ENCODE measurements at regions not wholly inside any gene's neighbourhood (a gene's known extent, or its start where the extent isn't known, plus 50 kb on each side); places are given as distances from the start of the nearest gene placed in this dataset.

DNA sequence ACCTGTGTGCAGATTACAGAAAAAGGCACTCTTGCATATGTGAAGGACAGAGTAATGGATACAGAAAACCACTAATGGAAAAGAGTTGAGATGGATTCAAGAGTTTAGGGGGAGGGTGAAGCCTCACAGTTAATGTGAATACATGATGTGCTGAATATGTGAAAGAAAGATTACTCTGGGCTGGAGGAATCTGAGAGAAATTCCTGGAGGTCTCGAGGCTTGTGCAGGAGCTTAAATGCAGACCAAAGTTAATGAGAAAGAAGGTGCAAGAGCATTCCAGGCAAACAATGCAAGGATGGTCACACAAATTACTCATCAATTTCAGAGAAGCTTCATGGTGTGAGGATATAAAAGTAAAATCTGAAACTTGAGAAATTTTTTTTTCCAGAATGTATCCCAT is 768.8 kb downstream of the STPG2 start:
- dilution Hi-C loops (cut with HindIII; ENCODE audit: low sequenced_read_pairs, unreplicated experiment) = no loop called here

More for the DNA sequence above, 768.8 kb downstream of the STPG2 start:
- Histone ChIP-seq H3K14ac (replicated peaks; ENCODE audit: low read depth, low read length) (no peak overlapping the region), H3K18ac (ENCODE audit: low read depth, low read length) (no peak overlapping the region), H3K27me3 (ENCODE audit: control insufficient read depth, insufficient read depth, low read length) (no peaks in the 10 kb centered on the region), H3K9me3 (ENCODE audit: control insufficient read depth, insufficient read depth, low read length) (0 out of 2 replicates have a peak, but pooled peaks cover 2% of the 10 kb centered on the region), H3K4me3 (ENCODE audit: insufficient read depth, low read depth, low read length) (no peak overlapping the region), H3K56ac (ENCODE audit: extremely low read depth, insufficient read depth, low read length) (no peak overlapping the region), H4K5ac (ENCODE audit: low read depth, low read length) (no peak overlapping the region), H3K23ac (ENCODE audit: low read depth, low read length) (no peak overlapping the region), H4K8ac (ENCODE audit: low read depth in 2 of 2, low read length in 2 of 2) (no peak overlapping the region), H3K36me3 (ENCODE audit: control insufficient read depth, insufficient read depth, low read length) (no peaks in the 10 kb centered on the region), H2BK5ac (ENCODE audit: low read depth, low read length, poor library complexity, severe bottlenecking) (no peak overlapping the region), H3K9me1 (ENCODE audit: insufficient read depth, low read length) (no peaks in the 10 kb centered on the region), H2BK120ac (ENCODE audit: low read depth, low read length) (no peak overlapping the region), H4K20me1 (ENCODE audit: insufficient read depth, low read length) (no peaks in the 10 kb centered on the region), H2AK5ac (ENCODE audit: low read depth, low read length) (no peak overlapping the region), H2BK20ac (ENCODE audit: low read depth, low read length) (no peak overlapping the region), H3K4ac (ENCODE audit: low read depth, low read length) (no peak overlapping the region), H4K91ac (ENCODE audit: insufficient read depth, low read depth, low read length) (no peak overlapping the region), H3K4me2 (ENCODE audit: low read depth, low read length) (no peak overlapping the region), H3K27ac (ENCODE audit: insufficient read depth, low read length) (no peak overlapping the region), H2AFZ (replicated peaks; ENCODE audit: low read length, poor library complexity) (no peak overlapping the region), H2BK15ac (ENCODE audit: low read depth, low read length) (no peak overlapping the region), H3K4me1 (ENCODE audit: control insufficient read depth, insufficient read depth, low read length) (no peaks in the 10 kb centered on the region), H3K9ac (ENCODE audit: low read depth, low read length) (no peak overlapping the region), H3K79me1 (ENCODE audit: low read depth in 1 of 2, low read length in 2 of 2) (no peaks in the 10 kb centered on the region), H2AK9ac (replicated peaks; ENCODE audit: low read depth, low read length, poor library complexity) (no peak overlapping the region)
- in situ Hi-C loops (cut with MboI; ENCODE audit: low sequenced_read_pairs) = no loop called here
- WGBS, 2 experiments (ENCODE audit: extremely low coverage in 2 of 2, insufficient read length in 1 of 2) = no CpG with 5 or more reads among the region's 1 CpG
- DNase-seq (no peak), ATAC-seq (ENCODE audit: low read depth) (no peak)
- CTCF ChIA-PET = no interaction called here
- intact Hi-C loops (cut with micrococcal nuclease) = no loop called here
- TF ChIP-seq MXI1 (IDR thresholded peaks at IDR 0.05; ENCODE audit: borderline replicate concordance, low read depth, low read length) (no peak), MAZ (IDR thresholded peaks at IDR 0.05; ENCODE audit: borderline replicate concordance, low read depth, low read length) (no peak), FOS (IDR thresholded peaks at IDR 0.05; ENCODE audit: low read depth, low read length) (no peak), RCOR1 (IDR thresholded peaks at IDR 0.05; ENCODE audit: insufficient replicate concordance, low read length) (no peak), CHD1 (IDR thresholded peaks at IDR 0.05; ENCODE audit: low read depth, low read length) (no peak), USF2 (IDR thresholded peaks at IDR 0.05; ENCODE audit: low read depth, low read length) (no peak), CEBPB (IDR thresholded peaks at IDR 0.05; ENCODE audit: low read depth, low read length) (no peak), ELK1 (IDR thresholded peaks at IDR 0.05; ENCODE audit: borderline replicate concordance, low read depth, low read length) (no peak), POLR2A (IDR thresholded peaks at IDR 0.05; ENCODE audit: low read depth, low read length) (no peak), BHLHE40 (IDR thresholded peaks at IDR 0.05; ENCODE audit: low read depth, low read length) (no peak), RAD21 (IDR thresholded peaks at IDR 0.05; ENCODE audit: low read length) (no peak), NFE2L2 (IDR thresholded peaks at IDR 0.05; ENCODE audit: low read depth, low read length) (no peak)
- TF ChIP-seq, protein P1, sequence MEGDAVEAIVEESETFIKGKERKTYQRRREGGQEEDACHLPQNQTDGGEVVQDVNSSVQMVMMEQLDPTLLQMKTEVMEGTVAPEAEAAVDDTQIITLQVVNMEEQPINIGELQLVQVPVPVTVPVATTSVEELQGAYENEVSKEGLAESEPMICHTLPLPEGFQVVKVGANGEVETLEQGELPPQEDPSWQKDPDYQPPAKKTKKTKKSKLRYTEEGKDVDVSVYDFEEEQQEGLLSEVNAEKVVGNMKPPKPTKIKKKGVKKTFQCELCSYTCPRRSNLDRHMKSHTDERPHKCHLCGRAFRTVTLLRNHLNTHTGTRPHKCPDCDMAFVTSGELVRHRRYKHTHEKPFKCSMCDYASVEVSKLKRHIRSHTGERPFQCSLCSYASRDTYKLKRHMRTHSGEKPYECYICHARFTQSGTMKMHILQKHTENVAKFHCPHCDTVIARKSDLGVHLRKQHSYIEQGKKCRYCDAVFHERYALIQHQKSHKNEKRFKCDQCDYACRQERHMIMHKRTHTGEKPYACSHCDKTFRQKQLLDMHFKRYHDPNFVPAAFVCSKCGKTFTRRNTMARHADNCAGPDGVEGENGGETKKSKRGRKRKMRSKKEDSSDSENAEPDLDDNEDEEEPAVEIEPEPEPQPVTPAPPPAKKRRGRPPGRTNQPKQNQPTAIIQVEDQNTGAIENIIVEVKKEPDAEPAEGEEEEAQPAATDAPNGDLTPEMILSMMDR (conservative IDR thresholded peaks at IDR 0.05; ENCODE audit: low read depth, low read length) = no peak
- BruUV-seq (replicated peaks) = no TSS peak
- POLR2A ChIA-PET (ENCODE audit: unreplicated experiment) = no interaction called here
